ENCODE measurements at regions not wholly inside any gene's neighbourhood (a gene's known extent, or its start where the extent isn't known, plus 50 kb on each side); places are given as distances from the start of the nearest gene placed in this dataset.

DNA sequence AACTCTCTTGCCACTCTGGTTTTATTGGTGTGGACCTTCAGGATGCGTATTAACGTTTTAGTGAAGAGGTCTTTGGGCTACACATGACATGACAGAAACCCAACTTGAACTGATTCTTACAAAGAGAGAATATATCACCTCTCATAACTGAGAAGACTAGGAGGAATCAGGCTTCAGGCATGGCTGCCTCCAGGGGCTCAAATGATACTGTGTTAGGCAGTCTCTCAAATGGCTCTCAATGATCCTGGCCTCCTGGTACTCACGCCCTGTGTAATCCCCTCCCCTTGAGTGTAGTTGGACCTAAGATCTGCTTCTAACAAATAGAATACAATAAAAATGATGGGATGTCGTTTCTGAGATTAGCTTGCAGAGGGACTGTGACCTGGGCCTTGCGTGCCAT is 58.5 kb upstream of the SYPL1 start:
- DNase-seq = no peak
- Histone ChIP-seq H3K4me1 (peaks cover 0 to 10% (median 2%) of the 10 kb centered on the region in 6 donors), H3K36me3 (no peaks in the 10 kb centered on the region), H3K27ac (no peak overlapping the region), H3K27me3 (replicated peaks in 1 of 7) (peaks cover 0 to 2% (median 0%) of the 10 kb centered on the region in 7 donors), H3K4me3 (no peak overlapping the region), H3K9me3 (no peaks in the 10 kb centered on the region)
- WGBS, 5 donors = 82 to 96% (median 92%) methylated on average over 5 of the region's 5 CpGs
- intact Hi-C loops (cut with DNase I; ENCODE audit: low total_unique reads) = no loop called here
- TF ChIP-seq, protein P1, sequence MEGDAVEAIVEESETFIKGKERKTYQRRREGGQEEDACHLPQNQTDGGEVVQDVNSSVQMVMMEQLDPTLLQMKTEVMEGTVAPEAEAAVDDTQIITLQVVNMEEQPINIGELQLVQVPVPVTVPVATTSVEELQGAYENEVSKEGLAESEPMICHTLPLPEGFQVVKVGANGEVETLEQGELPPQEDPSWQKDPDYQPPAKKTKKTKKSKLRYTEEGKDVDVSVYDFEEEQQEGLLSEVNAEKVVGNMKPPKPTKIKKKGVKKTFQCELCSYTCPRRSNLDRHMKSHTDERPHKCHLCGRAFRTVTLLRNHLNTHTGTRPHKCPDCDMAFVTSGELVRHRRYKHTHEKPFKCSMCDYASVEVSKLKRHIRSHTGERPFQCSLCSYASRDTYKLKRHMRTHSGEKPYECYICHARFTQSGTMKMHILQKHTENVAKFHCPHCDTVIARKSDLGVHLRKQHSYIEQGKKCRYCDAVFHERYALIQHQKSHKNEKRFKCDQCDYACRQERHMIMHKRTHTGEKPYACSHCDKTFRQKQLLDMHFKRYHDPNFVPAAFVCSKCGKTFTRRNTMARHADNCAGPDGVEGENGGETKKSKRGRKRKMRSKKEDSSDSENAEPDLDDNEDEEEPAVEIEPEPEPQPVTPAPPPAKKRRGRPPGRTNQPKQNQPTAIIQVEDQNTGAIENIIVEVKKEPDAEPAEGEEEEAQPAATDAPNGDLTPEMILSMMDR (IDR thresholded peaks at IDR 0.05 in 8 of 11, conservative IDR thresholded peaks at IDR 0.05 in 3 of 11) = no peak
- TF ChIP-seq POLR2AphosphoS5 (IDR thresholded peaks at IDR 0.05) (no peak), POLR2A (IDR thresholded peaks at IDR 0.05) (no peak)

DNA sequence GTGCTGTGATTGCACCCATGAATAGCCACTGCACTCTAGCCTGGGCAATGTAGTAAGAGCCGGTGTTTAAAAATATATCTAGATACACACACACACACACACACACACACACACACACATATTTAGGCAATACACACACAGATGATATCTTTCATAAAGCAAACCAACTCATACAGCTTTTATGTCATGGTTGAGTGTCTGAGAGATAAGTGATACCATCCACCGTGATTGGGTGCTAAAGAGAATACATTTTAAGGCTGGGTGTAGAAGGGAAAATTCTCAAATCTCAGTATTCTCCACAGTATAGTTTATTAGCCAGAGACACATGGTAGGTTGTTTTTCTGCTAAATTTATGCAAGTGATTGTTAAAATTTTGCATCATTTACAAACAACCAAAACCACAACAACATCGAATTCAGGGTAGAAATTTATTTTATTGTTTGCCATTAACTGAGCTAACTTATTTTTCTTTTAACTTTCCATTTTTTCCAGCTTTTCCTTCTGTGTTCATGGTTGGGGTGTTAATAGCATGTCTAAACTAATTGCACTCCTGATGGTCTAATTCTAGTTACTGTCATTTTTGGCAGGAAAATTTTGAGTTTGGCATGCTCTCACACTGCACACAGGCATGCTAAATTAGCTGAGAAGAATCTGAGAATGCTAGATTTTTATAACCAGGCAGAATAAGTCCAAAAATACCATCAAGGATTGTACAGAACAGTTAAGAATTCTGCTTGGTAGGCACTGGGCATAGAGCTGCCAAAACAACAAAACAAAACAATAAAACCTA is 57.9 kb upstream of the SYPL1 start:
- no peak for DNase-seq
- no peak overlapping the region for H3K4me3 ChIP-seq
- peaks cover 0 to 10% (median 2%) of the 10 kb centered on the region in 6 donors for H3K4me1 ChIP-seq
- TF ChIP-seq POLR2AphosphoS5 (IDR thresholded peaks at IDR 0.05) = no peak
- no peak for TF ChIP-seq POLR2A (IDR thresholded peaks at IDR 0.05)
- TF ChIP-seq, protein P1 (IDR thresholded peaks at IDR 0.05 in 8 of 11, conservative IDR thresholded peaks at IDR 0.05 in 3 of 11) = no peak
- intact Hi-C loops (cut with DNase I; ENCODE audit: low total_unique reads) = no loop called here
- H3K36me3 ChIP-seq = no peaks in the 10 kb centered on the region
- no peaks in the 10 kb centered on the region for H3K9me3 ChIP-seq
- WGBS, 5 donors = 80 to 90% (median 85%) methylated on average over 3 of the region's 3 CpGs
- H3K27ac ChIP-seq = no peak overlapping the region
- no peaks in the 10 kb centered on the region for H3K27me3 ChIP-seq (replicated peaks in 1 of 7)

DNA sequence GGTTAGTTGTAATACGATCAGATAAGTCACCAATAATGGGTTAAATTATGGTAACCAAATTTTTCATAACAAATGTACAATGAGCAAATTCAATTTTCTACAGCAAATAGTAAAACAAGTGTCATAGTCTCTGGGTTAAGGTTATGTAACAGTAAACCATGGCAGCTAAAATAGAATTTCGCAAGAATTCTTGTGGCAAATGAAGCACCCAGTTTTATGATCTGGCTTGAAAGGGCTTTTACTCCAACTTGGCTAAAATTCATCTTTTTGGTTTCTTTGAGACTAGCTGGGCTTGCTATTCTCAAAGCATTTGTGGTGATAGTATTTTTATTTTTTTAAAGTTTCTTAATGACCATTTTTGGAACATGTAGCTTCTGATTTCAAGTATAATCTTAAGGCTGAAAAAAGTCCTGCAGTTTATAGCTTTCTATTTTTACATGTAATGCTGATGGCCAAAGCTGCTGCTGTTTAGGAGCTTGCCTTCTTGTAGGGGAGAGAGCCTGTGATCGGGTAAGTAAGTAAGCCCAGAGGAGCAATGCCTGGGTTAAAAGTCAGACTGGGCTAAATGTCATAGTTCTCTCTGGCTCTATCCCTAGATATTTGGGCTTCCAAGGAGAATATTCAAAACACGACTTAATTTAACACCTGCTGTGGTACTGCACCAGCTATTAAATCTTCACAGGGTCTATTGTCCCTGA is 55.5 kb upstream of the SYPL1 start:
- Histone ChIP-seq H3K4me1 (peaks cover 0 to 10% (median 2%) of the 10 kb centered on the region in 6 donors), H3K4me3 (no peak overlapping the region), H3K9me3 (peaks cover 0 to 16% (median 13%) of the 10 kb centered on the region in 8 donors), H3K27me3 (replicated peaks in 1 of 7) (no peaks in the 10 kb centered on the region), H3K36me3 (no peaks in the 10 kb centered on the region), H3K27ac (no peak overlapping the region)
- WGBS, 5 donors = 71 to 87% (median 79%) methylated on average over 4 of the region's 4 CpGs
- TF ChIP-seq, protein P1 (IDR thresholded peaks at IDR 0.05 in 8 of 11, conservative IDR thresholded peaks at IDR 0.05 in 3 of 11) = no peak
- no peak for TF ChIP-seq POLR2AphosphoS5 (IDR thresholded peaks at IDR 0.05)
- no peak for TF ChIP-seq POLR2A (IDR thresholded peaks at IDR 0.05)
- intact Hi-C loops (cut with DNase I; ENCODE audit: low total_unique reads) = no loop called here
- no peak for DNase-seq
